ENCODE measurements at regions not wholly inside any gene's neighbourhood (a gene's known extent, or its start where the extent isn't known, plus 50 kb on each side); places are given as distances from the start of the nearest gene placed in this dataset.
"Not testable (repeated sequence)": the region's sequence is repeated elsewhere in the genome, so short reads cannot be mapped to it uniquely, and the experiment has no call there.

DNA sequence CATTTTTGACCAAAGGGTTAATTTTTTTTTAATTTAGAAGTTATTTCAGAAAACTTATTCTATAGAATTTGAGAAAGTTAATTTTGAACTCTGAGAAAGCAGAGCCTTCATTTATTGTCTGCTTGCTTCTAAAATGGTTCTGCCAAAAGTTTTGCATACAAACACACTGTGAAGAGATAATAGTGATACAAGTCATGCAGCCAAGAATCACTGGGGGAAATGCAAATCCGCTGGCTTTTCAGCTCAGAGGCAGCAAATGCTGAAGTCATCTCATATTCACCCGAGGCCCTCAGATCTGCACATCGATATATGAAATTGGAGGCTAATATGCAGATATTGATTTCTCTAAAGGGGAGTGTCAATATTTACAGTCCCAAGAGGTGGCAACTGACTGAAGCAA lies 186.2 kb downstream of the KIT start:
- no peak for DNase-seq

DNA sequence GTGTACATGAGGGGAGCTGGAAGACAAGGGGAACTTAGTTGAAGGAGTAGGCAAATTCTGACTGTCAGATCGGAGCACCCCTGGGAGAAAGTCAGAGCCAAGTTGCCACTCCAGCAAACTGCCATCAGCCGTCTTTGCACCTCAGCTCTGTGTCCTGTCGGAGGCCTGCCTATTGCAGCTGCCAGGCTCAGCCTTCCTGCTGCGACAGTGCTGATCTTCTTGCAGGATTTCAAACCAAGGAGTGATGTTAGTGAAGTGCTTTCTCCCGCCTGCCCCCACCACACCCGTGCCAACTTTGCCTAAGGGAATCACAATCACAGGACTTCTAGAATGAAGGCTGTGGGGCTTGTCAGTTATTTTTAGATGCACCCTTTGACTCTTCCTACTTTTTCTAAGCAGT lies 185.3 kb downstream of the KIT start:
- DNase-seq: no peak

DNA sequence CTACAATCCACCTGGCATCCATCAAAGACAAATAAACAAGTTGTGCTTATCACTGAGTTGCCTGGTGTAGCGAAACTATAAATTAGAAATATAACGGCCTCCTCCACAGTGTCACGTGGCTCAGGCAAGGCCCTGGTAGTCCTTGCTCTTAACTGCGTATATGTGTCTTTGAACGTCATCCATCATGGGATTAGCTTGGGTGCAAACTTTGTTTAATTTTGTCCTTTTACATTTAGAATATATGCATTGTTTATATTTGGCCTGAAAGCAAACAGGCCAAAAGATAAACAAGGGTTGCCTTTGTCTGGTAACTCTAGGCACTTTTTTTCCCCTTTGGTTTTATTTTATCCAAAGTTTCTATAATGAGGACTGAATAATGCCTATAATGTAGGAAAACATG lies 184.9 kb downstream of the KIT start:
- DNase-seq: peak; percentile 25

DNA sequence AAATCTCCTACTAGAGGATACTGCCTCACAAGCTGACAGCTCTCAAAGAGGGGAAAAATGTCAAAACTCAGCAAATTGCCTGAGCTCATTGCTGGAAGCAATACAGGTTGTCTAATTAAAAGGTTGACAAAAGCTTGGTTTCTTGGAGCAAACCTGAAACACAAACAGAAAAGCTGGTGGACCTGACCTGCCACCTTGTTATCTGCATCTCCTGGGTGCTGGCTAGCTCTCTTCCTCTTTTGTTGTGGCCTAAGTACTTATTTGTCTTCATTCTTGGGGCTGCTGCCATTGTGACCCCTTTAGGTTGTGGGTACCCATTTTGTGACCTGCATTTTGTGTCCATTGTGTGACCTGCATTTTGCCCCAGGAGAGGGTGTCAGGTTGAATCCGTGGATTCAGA lies 184.5 kb downstream of the KIT start:
- no peak for DNase-seq

DNA sequence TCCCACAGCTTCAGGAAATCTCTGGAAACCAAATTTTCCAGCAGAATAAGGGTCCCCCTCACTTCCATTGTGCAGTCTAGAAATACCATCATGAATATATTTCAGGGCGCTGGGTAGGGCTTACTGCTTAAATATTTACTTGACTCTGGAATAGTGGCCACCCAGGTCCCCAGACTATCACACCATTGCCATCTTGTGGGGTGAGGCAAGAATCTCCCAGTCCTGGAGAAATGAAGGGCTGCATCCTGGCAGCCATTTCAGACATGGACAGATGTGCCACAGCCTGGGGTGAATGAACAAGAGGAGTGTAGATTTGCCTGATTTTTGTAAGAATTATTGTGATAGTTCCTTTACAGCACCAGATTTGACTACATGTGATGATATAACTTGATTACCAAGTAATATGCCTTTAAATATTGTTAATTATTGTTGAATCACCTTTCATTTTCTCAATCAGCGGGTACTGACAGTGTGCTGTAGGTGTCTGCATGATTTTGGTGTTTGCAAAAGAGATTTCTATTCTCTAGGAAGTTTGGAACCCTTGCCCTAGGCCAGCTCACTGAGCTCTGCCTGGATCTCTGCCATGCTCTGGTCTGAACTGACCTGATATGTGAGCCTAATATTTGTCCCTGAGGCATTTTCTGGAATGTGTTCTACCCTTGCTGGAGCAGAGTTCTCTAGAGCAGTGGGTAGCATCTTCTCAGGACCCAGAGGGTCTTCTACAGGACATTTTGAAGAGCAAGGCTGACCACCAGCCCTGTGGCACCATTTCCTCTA lies 183.4 kb downstream of the KIT start:
- no peak for DNase-seq

DNA sequence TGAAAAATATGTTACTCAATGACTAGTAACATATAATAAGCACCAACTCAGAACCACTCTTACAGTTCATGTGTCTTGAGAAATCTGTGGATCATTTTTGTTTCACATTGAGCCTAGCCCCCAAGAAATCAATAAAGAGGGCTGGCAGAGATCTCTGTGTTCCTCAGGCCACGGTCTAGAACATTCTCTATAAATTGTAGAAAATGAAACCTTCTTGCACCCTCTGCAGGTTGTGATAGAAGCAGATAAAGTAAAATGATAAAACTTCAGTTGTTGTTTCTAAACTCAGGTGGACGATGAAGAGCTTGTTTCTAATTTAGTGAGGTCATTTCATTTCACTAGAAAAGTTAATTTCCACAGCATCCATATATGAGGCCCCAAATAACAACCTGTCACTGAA lies 182.7 kb downstream of the KIT start:
- DNase-seq: no peak

DNA sequence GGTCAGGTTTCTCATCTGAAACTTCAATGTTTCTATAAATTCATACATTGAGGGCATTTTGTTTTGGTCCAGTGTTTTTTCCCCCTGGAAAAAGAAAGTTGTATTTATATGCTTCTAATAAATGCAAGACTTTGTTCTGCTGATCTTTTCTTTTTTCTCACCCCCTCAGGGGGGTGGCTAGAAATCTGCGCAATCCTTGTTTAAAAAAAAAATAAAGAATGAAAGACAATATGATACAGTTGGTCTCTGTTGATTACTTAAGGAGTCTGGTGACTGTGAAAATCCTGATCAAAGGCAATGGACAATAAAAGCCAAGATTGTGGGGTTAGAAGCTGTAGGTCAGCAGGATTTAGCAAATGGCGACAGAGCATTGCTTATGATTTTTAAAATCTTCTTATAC lies 180.5 kb downstream of the KIT start:
- no peak for DNase-seq

DNA sequence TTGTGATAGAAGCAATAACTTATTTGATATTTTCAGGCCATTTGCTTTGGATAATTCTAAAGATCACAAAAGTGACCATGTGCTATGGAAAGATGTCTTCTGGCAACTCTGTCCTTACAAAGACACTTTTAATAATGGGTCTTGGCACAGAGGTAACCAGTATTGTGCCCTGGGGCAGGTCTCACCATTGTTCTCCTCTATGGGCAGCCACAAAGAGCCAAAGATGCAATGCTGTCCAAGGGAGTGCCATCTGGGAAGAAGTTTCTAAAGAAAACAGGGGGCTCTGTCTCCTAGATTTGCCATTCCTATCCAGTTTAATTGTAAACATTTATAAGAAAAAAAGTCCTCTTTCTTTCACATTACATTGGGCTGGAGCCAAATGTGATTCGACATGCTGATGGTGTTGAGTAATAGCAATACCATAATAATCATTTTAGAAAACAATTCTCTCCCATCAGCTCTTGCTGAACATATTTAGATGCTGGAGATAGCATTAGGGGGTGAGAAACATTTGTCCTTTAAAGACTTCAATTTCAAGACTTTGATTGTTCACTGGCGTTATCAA lies 179.9 kb downstream of the KIT start:
- no peak for DNase-seq

DNA sequence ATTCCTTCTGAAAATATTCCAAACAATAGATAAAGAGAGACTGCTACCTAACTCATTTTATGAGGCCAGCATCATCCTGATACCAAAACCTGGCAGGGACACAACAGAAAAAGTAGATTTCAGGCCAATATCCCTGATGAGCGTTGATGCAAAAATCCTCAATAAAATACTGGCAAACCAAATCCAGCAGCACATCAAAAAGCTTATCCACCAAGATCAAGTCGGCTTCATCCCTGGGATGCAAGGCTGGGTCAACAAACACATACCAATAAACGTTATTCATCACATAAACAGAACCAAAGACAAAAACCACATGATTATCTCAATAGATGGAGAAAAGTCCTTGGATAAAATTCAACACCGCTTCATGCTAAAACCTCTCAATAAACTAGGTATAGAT lies 170.6 kb downstream of the KIT start:
- DNase-seq: not testable (repeated sequence)

DNA sequence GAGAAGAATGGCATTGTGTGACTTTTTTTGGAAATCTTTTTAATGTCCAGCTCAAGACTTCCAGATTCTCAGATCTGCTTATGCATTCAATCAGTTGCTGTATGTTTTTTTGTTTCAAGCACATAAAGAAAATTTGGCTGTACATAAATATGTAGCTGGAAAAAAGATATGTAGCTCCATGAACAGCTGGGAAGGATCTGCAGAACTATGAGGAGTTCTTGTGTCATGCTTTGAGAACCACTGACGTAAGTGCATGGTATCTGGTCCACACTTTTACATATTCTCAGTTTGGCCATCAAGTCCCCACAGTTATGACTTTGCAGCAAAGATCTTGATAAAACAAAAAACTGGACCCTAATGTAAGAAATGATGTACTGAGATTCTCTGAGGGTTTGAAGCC lies 165.9 kb downstream of the KIT start:
- DNase-seq: no peak

DNA sequence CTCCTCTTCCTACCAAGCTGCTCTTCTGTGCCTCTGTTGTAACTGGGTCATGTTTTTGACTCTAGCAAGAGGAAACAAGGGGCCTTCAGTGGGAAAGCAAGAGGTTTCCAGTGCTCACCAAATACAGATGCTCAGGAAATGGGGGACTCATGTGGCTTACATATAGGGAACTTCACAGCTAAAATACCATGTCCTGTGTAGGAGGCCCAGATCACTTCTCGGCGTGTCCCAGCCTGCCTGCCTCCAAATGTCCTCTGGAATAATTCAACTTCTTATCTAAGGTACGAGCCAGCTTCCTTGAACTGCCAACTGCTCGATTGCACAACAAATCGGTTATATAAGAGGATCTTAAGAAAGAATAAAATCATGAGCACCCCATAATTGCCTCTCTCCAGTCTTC lies 161.3 kb downstream of the KIT start:
- no peak for DNase-seq

DNA sequence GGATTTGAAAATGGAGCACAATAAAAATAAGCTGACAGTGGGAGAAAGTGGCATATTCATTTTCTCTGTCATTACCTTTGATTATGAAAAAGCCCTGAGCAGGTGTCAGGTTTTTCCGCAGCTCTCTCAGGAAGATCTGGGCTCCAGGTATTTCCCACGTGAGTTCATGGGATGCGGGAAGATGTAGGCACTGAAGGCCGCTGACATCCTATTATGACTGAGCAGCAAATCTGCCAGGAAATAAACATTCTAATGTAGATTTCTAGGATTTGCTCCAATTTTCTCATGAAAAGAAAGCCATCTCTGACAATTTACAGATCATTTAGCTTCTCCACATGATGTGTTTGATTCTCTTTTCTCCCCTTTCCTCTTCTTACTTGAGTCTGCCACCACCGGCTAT lies 160.7 kb downstream of the KIT start:
- DNase-seq: no peak

DNA sequence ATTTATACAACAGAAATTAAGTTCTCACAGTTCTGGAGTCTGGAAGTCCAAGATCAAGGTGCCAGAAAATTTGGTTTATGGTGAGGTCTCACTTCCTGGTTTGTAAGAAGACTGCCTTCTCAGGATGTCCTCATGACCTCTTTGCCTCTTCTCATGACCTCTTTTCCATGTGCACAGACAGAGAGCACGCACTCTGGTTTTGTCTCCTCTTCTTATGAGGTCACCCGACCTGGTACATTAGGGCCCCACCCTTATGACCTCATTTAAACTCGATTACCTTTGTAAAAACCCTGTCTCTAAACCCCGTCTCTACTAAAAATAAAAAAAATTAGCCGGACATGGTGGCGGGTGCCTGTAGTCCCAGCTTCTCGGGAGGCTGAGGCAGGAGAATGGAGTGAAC lies 155.9 kb downstream of the KIT start:
- no peak for DNase-seq

DNA sequence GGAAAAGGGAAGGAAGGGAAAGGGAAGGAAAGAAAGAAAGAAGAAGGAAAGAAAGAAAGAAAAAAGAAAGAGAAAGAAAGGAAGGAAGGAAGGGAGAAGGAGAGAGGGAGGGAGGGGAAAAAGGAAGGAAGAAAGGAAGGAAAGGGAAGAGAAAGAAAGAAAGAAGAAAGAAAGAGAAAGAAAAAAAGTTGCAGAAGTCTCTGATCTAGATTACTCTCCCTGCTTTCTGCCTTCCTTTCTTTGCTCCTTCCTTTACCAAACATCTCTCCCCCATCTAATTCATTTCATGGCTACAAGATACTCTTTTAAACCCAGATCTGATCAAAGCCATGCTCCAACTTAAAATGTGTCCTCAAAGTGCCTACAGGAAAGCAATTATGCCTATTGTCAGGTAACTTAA lies 148.6 kb downstream of the KIT start:
- DNase-seq: no peak

DNA sequence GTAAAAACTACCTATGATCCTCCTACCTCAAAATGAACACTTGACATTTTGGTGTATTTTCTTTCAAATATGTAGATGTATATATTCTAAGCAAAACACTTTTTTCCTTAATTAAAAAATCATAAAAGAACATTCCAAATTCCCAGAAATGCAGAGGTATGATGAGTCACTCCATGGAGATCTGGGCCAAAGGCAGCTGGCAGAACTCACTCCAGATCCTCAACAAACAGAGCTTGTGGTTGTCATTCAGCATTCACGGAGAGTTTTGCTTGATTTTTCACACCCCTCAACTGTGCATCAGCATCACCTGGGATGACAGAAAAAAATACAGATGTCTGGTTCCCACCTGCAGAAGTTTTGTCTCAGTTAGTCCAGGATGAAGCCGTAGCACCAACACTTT lies 144.6 kb downstream of the KIT start:
- no peak for DNase-seq

DNA sequence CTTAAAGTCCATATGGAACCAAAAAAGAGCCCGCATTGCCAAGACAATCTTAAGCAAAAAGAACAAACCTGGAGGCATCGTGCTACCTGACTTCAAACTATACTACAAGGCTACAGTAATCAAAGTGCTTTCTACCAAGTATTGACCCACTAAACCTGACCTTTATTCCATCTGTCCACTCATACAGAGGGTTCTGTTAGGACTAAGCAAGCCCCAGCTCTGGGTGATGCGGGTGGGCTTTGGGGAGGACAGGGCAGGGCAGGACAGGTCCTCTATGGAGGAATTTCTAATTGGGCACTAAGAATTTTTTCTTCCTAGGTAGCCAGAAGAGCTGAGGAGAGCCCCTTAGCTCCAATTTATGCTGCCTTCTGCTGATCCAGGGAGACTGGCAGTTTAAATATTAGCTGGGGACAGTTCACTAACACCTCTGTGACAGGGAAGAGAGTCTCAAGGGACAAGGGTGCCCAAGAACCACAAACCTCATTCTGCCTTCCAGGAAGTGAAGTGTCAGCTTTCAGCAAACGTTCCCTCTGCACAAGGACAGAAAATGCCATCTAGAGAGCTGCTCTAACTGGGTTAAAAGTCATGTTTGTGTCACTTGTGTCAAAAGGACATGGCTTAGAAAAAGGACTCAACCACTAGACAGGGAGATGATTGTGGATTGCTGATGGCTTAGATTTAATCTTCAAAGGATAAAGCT lies 143.2 kb downstream of the KIT start:
- DNase-seq: no peak

DNA sequence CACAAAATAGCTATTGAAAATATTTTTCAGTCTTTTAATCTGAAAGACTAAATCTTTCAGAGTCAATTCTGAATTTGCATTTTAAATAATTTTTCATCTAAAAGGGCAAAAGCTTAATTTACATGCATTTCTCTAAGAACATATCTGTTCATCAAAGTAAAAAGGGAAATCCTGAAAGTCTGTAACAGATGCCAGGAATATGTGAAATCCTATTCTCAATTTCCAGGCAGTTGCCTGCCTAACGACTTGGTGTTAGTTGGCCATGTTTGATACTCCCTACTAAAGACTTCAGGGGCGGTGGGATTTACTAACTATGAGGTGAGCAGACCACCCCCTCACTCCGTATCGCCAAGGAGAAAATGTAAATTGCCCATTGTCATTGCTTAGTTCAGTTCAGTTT lies 136.8 kb downstream of the KIT start:
- no peak for DNase-seq

DNA sequence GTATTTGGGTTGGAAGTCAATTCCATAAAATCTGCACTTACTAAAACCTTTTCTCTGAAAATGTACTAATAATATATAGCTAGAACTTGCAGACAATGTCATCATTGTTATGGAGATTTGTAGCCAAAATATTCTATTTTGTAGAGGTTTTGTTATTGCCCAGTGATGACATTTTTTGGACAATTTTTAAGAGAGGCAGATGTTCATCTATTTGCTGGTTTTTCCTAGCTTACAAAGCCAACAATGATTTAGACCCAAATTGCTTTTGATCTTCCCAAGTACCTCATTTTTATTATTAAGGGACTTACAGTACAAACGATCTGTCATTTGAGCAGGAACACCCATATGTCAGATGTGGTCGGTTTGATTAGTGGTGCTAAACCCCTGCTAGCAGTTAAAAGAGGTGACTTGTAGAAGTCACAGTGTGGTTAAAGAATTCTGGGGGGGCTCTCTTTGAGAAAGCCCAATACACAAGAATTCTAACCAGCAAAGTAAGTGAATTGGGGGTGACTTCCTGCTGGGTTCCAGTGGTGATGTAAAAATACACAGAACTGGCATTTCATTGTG lies 136.2 kb downstream of the KIT start:
- DNase-seq: no peak
